NT2/D1 (cell line): ENCODE measurements at regions not wholly inside any gene's neighbourhood (a gene's known extent, or its start where the extent isn't known, plus 50 kb on each side); places are given as distances from the start of the nearest gene placed in this dataset.
"Not testable (repeated sequence)": the region's sequence is repeated elsewhere in the genome, so short reads cannot be mapped to it uniquely, and the experiment has no call there.

Source experiments
- SUZ12 ChIP-seq: IDR thresholded peaks from 2 replicates; pipeline ENCODE4 v1.6.1; 2011; ENCODE audit not compliant: insufficient read length, insufficient read depth; ENCODE audit errors: extremely low read depth
- YY1 ChIP-seq: IDR thresholded peaks from 2 replicates; pipeline ENCODE4 v1.6.1; 2011; ENCODE audit not compliant: insufficient read length, insufficient read depth
- ZNF274 ChIP-seq: IDR thresholded peaks from 2 replicates; pipeline ENCODE4 v1.6.1; 2011; ENCODE audit warnings: mild to moderate bottlenecking, low read depth, low read length

DNA sequence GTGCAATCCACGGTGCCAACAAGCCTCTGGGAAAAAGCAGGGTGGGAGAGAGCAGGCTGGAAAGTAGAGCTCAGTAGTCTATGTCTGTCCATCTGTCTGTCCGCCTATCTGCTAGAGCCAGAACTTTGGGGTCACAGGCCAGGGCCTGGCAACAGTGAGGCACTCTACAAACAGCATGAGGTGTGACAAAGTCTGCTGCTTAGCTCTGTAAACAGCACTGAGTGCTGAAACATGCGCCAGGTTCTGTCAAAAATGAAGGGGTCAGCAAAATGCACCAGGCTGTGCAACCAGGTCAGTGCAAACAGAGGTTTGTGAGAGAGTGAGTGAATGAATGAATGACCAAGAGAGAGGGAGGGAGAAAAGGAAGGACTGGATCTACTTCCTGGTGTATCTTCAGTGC lies 936.5 kb downstream of the SPATA31A6 start:
- not testable (repeated sequence) for TF ChIP-seq YY1, SUZ12, ZNF274
